ENCODE measurements at regions not wholly inside any gene's neighbourhood (a gene's known extent, or its start where the extent isn't known, plus 50 kb on each side); places are given as distances from the start of the nearest gene placed in this dataset.

GRCh38 chr4:38601916-38602291, 62.1 kb upstream of the KLF3 start (continued):
- no peak for TF ChIP-seq AFF4 (CRISPR knock-in tag; IDR thresholded peaks at IDR 0.05; ENCODE audit: borderline replicate concordance)
- TF ChIP-seq CREB1 (CRISPR knock-in tag; IDR thresholded peaks at IDR 0.05): no peak
- no peak for TF ChIP-seq PRDM15 (CRISPR knock-in tag; IDR thresholded peaks at IDR 0.05)
- TF ChIP-seq ATF6 (CRISPR knock-in tag; IDR thresholded peaks at IDR 0.05): no peak
- TF ChIP-seq ETV6 (CRISPR knock-in tag; IDR thresholded peaks at IDR 0.05): no peak
- TF ChIP-seq GABPB1 (CRISPR knock-in tag; IDR thresholded peaks at IDR 0.05): no peak

GRCh38 chr4:38603652-38604051, 60.3 kb upstream of the KLF3 start:
- Mint-ChIP-seq H3K36me3 (no peaks in the 10 kb centered on the region), H3K27me3 (ENCODE audit: low read depth) (no peaks in the 10 kb centered on the region; the same call in 1 of the 2 replicates), H3K4me3 (no peak overlapping the region), H3K27ac (no peak overlapping the region), H3K4me1 (peaks cover 32% of the 10 kb centered on the region), H3K9me3 (peaks cover 11% of the 10 kb centered on the region)
- CTCF ChIA-PET: interaction anchor here (0.7 to 1.5 kb wide), 3 partner anchors 46 to 531 kb away, joined by 3 to 4 read pairs (median 3); no protein-coding TSS in a partner anchor
- TF ChIP-seq ATF6 (CRISPR knock-in tag; IDR thresholded peaks at IDR 0.05): no peak
- no peak for TF ChIP-seq EMX1 (CRISPR knock-in tag; IDR thresholded peaks at IDR 0.05)
- TF ChIP-seq SMAD4 (CRISPR knock-in tag; IDR thresholded peaks at IDR 0.05): no peak
- TF ChIP-seq USF1 (CRISPR knock-in tag; IDR thresholded peaks at IDR 0.05): no peak
- TF ChIP-seq ZSCAN18 (CRISPR knock-in tag; IDR thresholded peaks at IDR 0.05): no peak
- TF ChIP-seq KAT7 (CRISPR knock-in tag; IDR thresholded peaks at IDR 0.05; ENCODE audit: borderline replicate concordance): no peak
- no peak for TF ChIP-seq OVOL2 (CRISPR knock-in tag; IDR thresholded peaks at IDR 0.05; ENCODE audit: borderline replicate concordance)
- no peak for TF ChIP-seq ZNF138 (CRISPR knock-in tag; conservative IDR thresholded peaks at IDR 0.05)
- DNase-seq (ENCODE audit: low spot score) (no peak), ATAC-seq (no peak)
- POLR2A ChIA-PET: no interaction called here
